ENCODE measurements at regions not wholly inside any gene's neighbourhood (a gene's known extent, or its start where the extent isn't known, plus 50 kb on each side); places are given as distances from the start of the nearest gene placed in this dataset.
"Not testable (repeated sequence)": the region's sequence is repeated elsewhere in the genome, so short reads cannot be mapped to it uniquely, and the experiment has no call there.

- no peak for DNase-seq (ENCODE audit: low spot score)
Measured at GRCh38 chr5:85849411-85849810, 768.3 kb upstream of the COX7C start.

- DNase-seq (ENCODE audit: low spot score): no peak
Measured at GRCh38 chr5:85865296-85865695, 752.4 kb upstream of the COX7C start.

GRCh38 chr5:85868070-85868469 is 749.7 kb upstream of the COX7C start:
- DNase-seq (ENCODE audit: low spot score): no peak

GRCh38 chr5:85893996-85894395 is 723.7 kb upstream of the COX7C start:
- no peak for DNase-seq (ENCODE audit: low spot score)

- DNase-seq (ENCODE audit: low spot score): no peak
Measured at GRCh38 chr5:85896514-85896913, 721.2 kb upstream of the COX7C start.

GRCh38 chr5:85906460-85906859 is 711.3 kb upstream of the COX7C start:
- no peak for DNase-seq (ENCODE audit: low spot score)

GRCh38 chr5:85910335-85910734 is 707.4 kb upstream of the COX7C start:
- no peak for DNase-seq (ENCODE audit: low spot score)

- DNase-seq (ENCODE audit: low spot score): no peak
Measured at GRCh38 chr5:85920984-85921383, 696.8 kb upstream of the COX7C start.

- DNase-seq (ENCODE audit: low spot score): peak; percentile 7
Measured at GRCh38 chr5:85921590-85921989, 696.2 kb upstream of the COX7C start.

- DNase-seq (ENCODE audit: low spot score): no peak
Measured at GRCh38 chr5:85927632-85928031, 690.1 kb upstream of the COX7C start.

- no peak for DNase-seq (ENCODE audit: low spot score)
Measured at GRCh38 chr5:85929713-85930112, 688.0 kb upstream of the COX7C start.

- no peak for DNase-seq (ENCODE audit: low spot score)
Measured at GRCh38 chr5:85931220-85931619, 686.5 kb upstream of the COX7C start.

GRCh38 chr5:85938201-85938600 is 679.5 kb upstream of the COX7C start:
- no peak for DNase-seq (ENCODE audit: low spot score)

GRCh38 chr5:85951707-85952210 is 666.0 kb upstream of the COX7C start:
- DNase-seq (ENCODE audit: low spot score): no peak

- no peak for DNase-seq (ENCODE audit: low spot score)
Measured at GRCh38 chr5:85952680-85953079, 665.1 kb upstream of the COX7C start.

GRCh38 chr5:85967681-85968080 is 650.1 kb upstream of the COX7C start:
- no peak for DNase-seq (ENCODE audit: low spot score)

GRCh38 chr5:85972539-85972938 is 645.2 kb upstream of the COX7C start:
- DNase-seq (ENCODE audit: low spot score): no peak

- DNase-seq (ENCODE audit: low spot score): no peak
Measured at GRCh38 chr5:85985167-85985566, 632.6 kb upstream of the COX7C start.

GRCh38 chr5:85990998-85991397 is 626.7 kb upstream of the COX7C start:
- no peak for DNase-seq (ENCODE audit: low spot score)

- DNase-seq (ENCODE audit: low spot score): not testable (repeated sequence)
Measured at GRCh38 chr5:85994653-85995052, 623.1 kb upstream of the COX7C start.

- DNase-seq (ENCODE audit: low spot score): no peak
Measured at GRCh38 chr5:85998656-85999055, 619.1 kb upstream of the COX7C start.

GRCh38 chr5:86008293-86008692 is 609.4 kb upstream of the COX7C start:
- DNase-seq (ENCODE audit: low spot score): no peak

GRCh38 chr5:86008704-86009103 is 609.0 kb upstream of the COX7C start:
- DNase-seq (ENCODE audit: low spot score): no peak

GRCh38 chr5:86011937-86012336 is 605.8 kb upstream of the COX7C start:
- DNase-seq (ENCODE audit: low spot score): no peak

- no peak for DNase-seq (ENCODE audit: low spot score)
Measured at GRCh38 chr5:86029308-86029707, 588.4 kb upstream of the COX7C start.

All from RKO (cell line).